ENCODE measurements at regions not wholly inside any gene's neighbourhood (a gene's known extent, or its start where the extent isn't known, plus 50 kb on each side); places are given as distances from the start of the nearest gene placed in this dataset.

- TF ChIP-seq EZH2 (IDR thresholded peaks at IDR 0.05) (no peak), ATF3 (IDR thresholded peaks at IDR 0.05) (no peak), POLR2AphosphoS5 (IDR thresholded peaks at IDR 0.05; ENCODE audit: low read depth, low read length) (no peak), EGR1 (IDR thresholded peaks at IDR 0.05; ENCODE audit: low read depth) (no peak), ZFX (IDR thresholded peaks at IDR 0.05) (no peak), CTCF (IDR thresholded peaks at IDR 0.05 in 2 of 3, conservative IDR thresholded peaks at IDR 0.05 in 1 of 3; ENCODE audit: borderline replicate concordance in 1 of 3, insufficient read depth in 1 of 3, low read depth in 2 of 3, low read length in 2 of 3) (no peak), ZNF274 (IDR thresholded peaks at IDR 0.05; ENCODE audit: low read depth, low read length) (no peak), MAX (IDR thresholded peaks at IDR 0.05) (no peak), SP1 (IDR thresholded peaks at IDR 0.05; ENCODE audit: low read depth) (no peak), CEBPB (IDR thresholded peaks at IDR 0.05; ENCODE audit: low read depth) (no peak), REST (IDR thresholded peaks at IDR 0.05; ENCODE audit: low read depth) (no peak), SIN3A (IDR thresholded peaks at IDR 0.05; ENCODE audit: low read depth) (no peak), EZH2phosphoT487 (IDR thresholded peaks at IDR 0.05; ENCODE audit: borderline replicate concordance) (no peak), FOSL1 (IDR thresholded peaks at IDR 0.05; ENCODE audit: low read depth) (no peak), POLR2A (IDR thresholded peaks at IDR 0.05; ENCODE audit: borderline replicate concordance, extremely low read depth, insufficient read depth, insufficient read length) (no peak), SRF (IDR thresholded peaks at IDR 0.05; ENCODE audit: low read depth) (no peak)
- ChIA-PET POLR2A (no interaction called here), RAD21 (ENCODE audit: low non-redundant PET in 1 of 2, low total read pairs in 2 of 2, uncharacterized antibody in 2 of 2, unreplicated experiment in 2 of 2) (no interaction called here), CTCF (no interaction called here)
- H3K27ac ChIP-seq (ENCODE audit: low read depth, low read length): no peak overlapping the region
- DNase-seq (ENCODE audit: low read depth, low spot score) (no peak), ATAC-seq (no peak)
- H4K20me1 ChIP-seq (ENCODE audit: insufficient read depth): no peaks in the 10 kb centered on the region
- intact Hi-C loops (cut with micrococcal nuclease): no loop called here
- no peak overlapping the region for H3K4me2 ChIP-seq (ENCODE audit: low read length)
- no peak overlapping the region for H3K9ac ChIP-seq (ENCODE audit: low read length)
- H3K27me3 ChIP-seq (ENCODE audit: insufficient read depth, low read length): peaks cover 28% of the 10 kb centered on the region; the same call in 1 of the 2 replicates
- no peaks in the 10 kb centered on the region for H3K4me1 ChIP-seq (ENCODE audit: control insufficient read depth in 1 of 2, insufficient read depth in 2 of 2, low read length in 2 of 2)
- no TSS peak for BruUV-seq (replicated peaks)
- H3K9me2 ChIP-seq (ENCODE audit: insufficient read depth): no peaks in the 10 kb centered on the region
- H2AFZ ChIP-seq (ENCODE audit: low read depth, low read length, poor library complexity, severe bottlenecking): no peak overlapping the region
- H3K36me3 ChIP-seq (ENCODE audit: control insufficient read depth in 1 of 2, insufficient read depth in 2 of 2, low read length in 2 of 2): no peaks in the 10 kb centered on the region
- H3K9me3 ChIP-seq (ENCODE audit: control insufficient read depth in 1 of 2, insufficient read depth in 1 of 2, low read depth in 1 of 2, low read length in 2 of 2): no peaks in the 10 kb centered on the region; a peak in 1 of 4 replicates
- H3K79me2 ChIP-seq (ENCODE audit: insufficient read depth, low read length): no peaks in the 10 kb centered on the region
- H3K4me3 ChIP-seq (replicated peaks in 1 of 2; ENCODE audit: low read depth in 1 of 2, low read length in 2 of 2): no peak overlapping the region
Measured at GRCh38 chr10:113434315-113434714, 118.5 kb upstream of the HABP2 start.
